ENCODE measurements at regions not wholly inside any gene's neighbourhood (a gene's known extent, or its start where the extent isn't known, plus 50 kb on each side); places are given as distances from the start of the nearest gene placed in this dataset.

- TF ChIP-seq POLR2A (IDR thresholded peaks at IDR 0.05; ENCODE audit: low read length) = no peak
- no peak for DNase-seq
Observed at GRCh38 chr12:44961887-44962286, 85.8 kb upstream of the NELL2 start.

DNA sequence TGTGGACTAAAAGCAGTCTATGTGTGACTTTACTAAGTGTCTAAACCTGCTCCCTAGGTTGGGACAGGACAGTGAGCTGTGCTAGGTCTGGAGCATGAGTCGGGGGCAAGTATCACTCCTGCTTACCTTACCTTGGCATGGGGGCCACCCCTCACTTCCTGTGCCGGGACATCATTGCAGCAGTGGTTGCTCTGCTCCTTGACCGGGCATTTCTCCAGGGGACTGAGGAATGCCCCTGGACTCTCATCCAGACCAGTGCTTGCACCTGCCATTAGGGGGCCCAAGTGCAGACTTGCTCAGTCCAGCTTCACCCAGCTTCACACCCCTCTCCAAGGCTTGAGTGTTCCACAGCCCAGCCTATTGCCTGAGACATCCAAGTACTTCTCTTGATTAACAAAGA is 84.7 kb upstream of the NELL2 start:
- no peak for DNase-seq
- TF ChIP-seq GATA1 (IDR thresholded peaks at IDR 0.05; ENCODE audit: low read depth, low read length) (no peak), POLR2A (IDR thresholded peaks at IDR 0.05; ENCODE audit: low read length) (no peak)

DNA sequence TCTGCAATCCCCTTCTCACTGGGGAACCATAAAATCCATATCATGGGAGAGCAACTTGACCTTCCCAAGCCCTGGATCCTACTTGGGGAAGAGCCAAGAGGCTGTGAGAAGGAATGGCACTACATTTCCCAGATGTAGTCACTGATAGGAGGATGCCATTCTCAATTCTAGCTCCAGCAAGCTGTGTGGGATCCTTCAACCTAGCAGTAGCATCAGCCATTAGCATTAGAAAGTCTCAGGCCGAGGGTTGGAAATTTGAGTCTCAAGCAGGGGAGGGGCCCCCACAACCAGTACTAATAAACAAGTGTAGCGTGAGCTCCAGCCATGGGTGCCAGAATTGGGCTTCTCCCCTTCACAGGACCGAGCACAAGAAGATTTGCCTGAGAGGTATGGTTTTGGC is 84.3 kb upstream of the NELL2 start:
- no peak for DNase-seq
- no peak for TF ChIP-seq POLR2A (IDR thresholded peaks at IDR 0.05; ENCODE audit: low read length)
- TF ChIP-seq GATA1 (IDR thresholded peaks at IDR 0.05; ENCODE audit: low read depth, low read length) = no peak

DNA sequence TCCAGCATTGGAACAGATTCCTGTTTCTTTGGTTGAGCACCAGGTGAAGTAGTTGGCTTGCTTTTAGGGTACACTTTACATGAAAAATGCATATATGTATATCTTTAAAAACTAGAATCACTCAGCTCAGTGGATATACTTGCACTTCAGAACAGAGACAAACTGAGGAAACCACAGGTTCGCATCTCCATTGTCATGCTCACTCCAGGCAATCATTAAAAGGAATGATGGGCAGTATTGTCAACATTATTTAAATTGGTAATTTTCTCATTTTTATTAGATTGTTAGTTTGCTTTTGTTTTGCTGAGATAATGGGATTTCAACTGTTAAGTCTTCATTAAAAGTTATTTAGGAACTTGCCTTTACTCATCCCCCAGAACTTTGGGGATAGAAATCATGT is 71.0 kb upstream of the NELL2 start:
- TF ChIP-seq POLR2A (IDR thresholded peaks at IDR 0.05; ENCODE audit: low read length) (no peak), GATA1 (IDR thresholded peaks at IDR 0.05; ENCODE audit: low read depth, low read length) (no peak)
- no peak for DNase-seq

DNA sequence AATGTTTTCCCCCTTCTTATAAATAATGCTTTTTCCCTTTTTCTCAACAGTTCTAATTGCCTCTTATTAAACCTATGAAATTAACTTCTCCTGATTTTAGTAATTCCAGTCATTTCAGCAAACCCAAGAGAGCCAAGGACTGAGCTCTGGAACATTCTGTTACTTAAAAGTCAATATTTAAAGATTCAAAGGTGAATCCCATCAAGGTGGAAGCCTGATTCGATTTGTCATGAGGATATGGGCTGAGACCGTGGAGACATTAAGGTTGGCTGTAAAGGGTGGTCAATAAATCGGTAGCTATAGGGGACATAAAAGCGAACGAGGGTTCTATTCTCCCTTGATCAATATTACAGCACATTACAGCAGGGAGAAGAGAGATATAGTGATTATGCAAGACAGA is 66.6 kb upstream of the NELL2 start:
- no peak for DNase-seq
- TF ChIP-seq GATA1 (IDR thresholded peaks at IDR 0.05; ENCODE audit: low read depth, low read length) (no peak), POLR2A (IDR thresholded peaks at IDR 0.05; ENCODE audit: low read length) (no peak)

DNA sequence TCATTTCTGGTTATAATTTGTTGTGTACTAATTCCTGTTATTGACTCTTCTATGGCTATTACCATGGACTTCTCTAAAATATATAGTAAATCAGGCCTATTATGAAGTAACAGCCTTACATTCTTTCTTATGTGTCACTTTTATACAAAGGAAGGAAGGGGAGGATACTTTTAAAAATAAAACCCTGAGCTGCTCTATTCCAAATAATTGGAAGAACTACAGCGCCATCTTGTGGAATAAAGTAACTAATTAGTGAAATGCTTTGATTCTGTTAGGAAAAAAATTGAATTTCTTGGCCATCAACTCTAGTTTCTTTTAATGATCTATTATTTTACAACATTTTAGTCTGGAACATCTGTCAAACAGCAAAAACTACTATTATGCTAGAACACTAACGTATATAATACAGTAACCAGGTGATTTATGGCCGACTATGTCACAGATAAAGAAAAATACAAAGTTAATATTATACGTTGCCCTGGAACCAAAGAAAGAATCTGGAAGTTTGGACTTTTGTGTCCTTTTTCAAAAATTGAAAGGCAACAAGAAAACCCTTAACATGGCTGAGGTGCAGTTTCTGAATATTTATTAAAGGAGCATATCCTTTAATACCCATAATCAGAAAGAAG is 55.0 kb upstream of the NELL2 start:
- DNase-seq = peak; percentile 25 to 63
- TF ChIP-seq POLR2A (IDR thresholded peaks at IDR 0.05; ENCODE audit: low read length) = no peak
- no peak for TF ChIP-seq GATA1 (IDR thresholded peaks at IDR 0.05; ENCODE audit: low read depth, low read length)

- TF ChIP-seq POLR2A (IDR thresholded peaks at IDR 0.05; ENCODE audit: low read length) (no peak), GATA1 (IDR thresholded peaks at IDR 0.05; ENCODE audit: low read depth, low read length) (no peak)
- DNase-seq = no peak
Observed at GRCh38 chr12:44929236-44929885, 53.2 kb upstream of the NELL2 start.

Measured in erythroblast (primary cell).